ENCODE measurements at regions not wholly inside any gene's neighbourhood (a gene's known extent, or its start where the extent isn't known, plus 50 kb on each side); places are given as distances from the start of the nearest gene placed in this dataset.

GRCh38 chr16:85473323-85473722 lies 139.8 kb upstream of the GSE1 start:
- DNase-seq (ENCODE audit: low spot score) = no peak

GRCh38 chr16:85473909-85474620 lies 139.1 kb upstream of the GSE1 start:
- DNase-seq (ENCODE audit: low spot score) = no peak

- no peak for DNase-seq (ENCODE audit: low spot score)
Measured at GRCh38 chr16:85474621-85475217, 138.4 kb upstream of the GSE1 start.

- DNase-seq (ENCODE audit: low spot score) = no peak
Measured at GRCh38 chr16:85475233-85475632, 137.9 kb upstream of the GSE1 start.

- no peak for DNase-seq (ENCODE audit: low spot score)
Measured at GRCh38 chr16:85475691-85476300, 137.3 kb upstream of the GSE1 start.

- no peak for DNase-seq (ENCODE audit: low spot score)
Measured at GRCh38 chr16:85476389-85476788, 136.7 kb upstream of the GSE1 start.

GRCh38 chr16:85477801-85478363 lies 135.2 kb upstream of the GSE1 start:
- DNase-seq (ENCODE audit: low spot score) = no peak

GRCh38 chr16:85479972-85480726 lies 133.0 kb upstream of the GSE1 start:
- DNase-seq (ENCODE audit: low spot score) = no peak

GRCh38 chr16:85480727-85481101 lies 132.4 kb upstream of the GSE1 start:
- no peak for DNase-seq (ENCODE audit: low spot score)

GRCh38 chr16:85481206-85481605 lies 131.9 kb upstream of the GSE1 start:
- DNase-seq (ENCODE audit: low spot score) = no peak

GRCh38 chr16:85481738-85482137 lies 131.4 kb upstream of the GSE1 start:
- DNase-seq (ENCODE audit: low spot score) = no peak

- DNase-seq (ENCODE audit: low spot score) = no peak
Measured at GRCh38 chr16:85483424-85483823, 129.7 kb upstream of the GSE1 start.

- no peak for DNase-seq (ENCODE audit: low spot score)
Measured at GRCh38 chr16:85484347-85485300, 128.5 kb upstream of the GSE1 start.

GRCh38 chr16:85485379-85485778 lies 127.7 kb upstream of the GSE1 start:
- DNase-seq (ENCODE audit: low spot score) = no peak

- DNase-seq (ENCODE audit: low spot score) = no peak
Measured at GRCh38 chr16:85486256-85486915, 126.7 kb upstream of the GSE1 start.

GRCh38 chr16:85488414-85488813 lies 124.7 kb upstream of the GSE1 start:
- DNase-seq (ENCODE audit: low spot score) = no peak

GRCh38 chr16:85490407-85491057 lies 122.6 kb upstream of the GSE1 start:
- DNase-seq (ENCODE audit: low spot score) = no peak

GRCh38 chr16:85491058-85491771 lies 121.9 kb upstream of the GSE1 start:
- peak; percentile 34 for DNase-seq (ENCODE audit: low spot score)

GRCh38 chr16:85491798-85492294 lies 121.3 kb upstream of the GSE1 start:
- no peak for DNase-seq (ENCODE audit: low spot score)
